Gastrocnemius medialis (tissue), 4 donors: ENCODE measurements at regions not wholly inside any gene's neighbourhood (a gene's known extent, or its start where the extent isn't known, plus 50 kb on each side); places are given as distances from the start of the nearest gene placed in this dataset.

Experiments
- ATAC-seq, 2 donors: fragments of 150-250 bp; one replicate each; pipeline ENCODE4 v1.9.1; 2016
- DNase-seq, 2 donors: peaks; one replicate each; pipeline ENCODE4 v3.0.0-alpha.2; 2019
- H3K27ac ChIP-seq, 4 donors: fragments of 200-600 bp; sonication (generic); 1 replicate in 1 of 4; 2 replicates in 3 of 4; pipeline ENCODE4 v1.5.1; 2016 to 2018; ENCODE audit warnings: mild to moderate bottlenecking in 2 of 4, moderate library complexity in 1 of 4
- H3K27me3 ChIP-seq, 3 donors: fragments of 200-600 bp; sonication (generic) in 2 of 3; 1 replicate in 1 of 3; 2 replicates in 2 of 3; pipeline versions ENCODE4 v1.5.1 to v1.6.0; 2016 to 2019; ENCODE audit warnings: mild to moderate bottlenecking in 1 of 3, moderate library complexity in 1 of 3
- H3K36me3 ChIP-seq, 2 donors: fragments of 200-600 bp; sonication (generic) in 1 of 2; one replicate each; pipeline ENCODE4 v1.5.1; 2017 to 2018
- H3K4me1 ChIP-seq, 2 donors: fragments of 200-600 bp; sonication (generic) in 1 of 2; one replicate each; pipeline ENCODE4 v1.5.1; 2016 to 2017; ENCODE audit warnings: mild to moderate bottlenecking in 2 of 2
- H3K4me3 ChIP-seq, 4 donors: fragments of 200-600 bp; sonication (generic) in 3 of 4; 1 replicate in 1 of 4; 2 replicates in 3 of 4; pipeline ENCODE4 v1.5.1; 2016 to 2019; ENCODE audit warnings: mild to moderate bottlenecking in 2 of 4
- H3K9me3 ChIP-seq, 3 donors: fragments of 200-600 bp; sonication (generic) in 2 of 3; 1 replicate in 1 of 3; 2 replicates in 2 of 3; pipeline ENCODE4 v1.5.1; 2016 to 2019
- POLR2A ChIP-seq, 2 donors: fragments of 450-650 bp; IDR thresholded peaks; one replicate each; pipeline ENCODE4 v1.6.1; 2017; ENCODE audit warnings: antibody characterized with exemption in 2 of 2, mild to moderate bottlenecking in 2 of 2, moderate library complexity in 2 of 2
- in situ Hi-C, 4 donors: fragments of 200-750 bp; cut with MboI; loops; one replicate each; pipeline versions ENCODE4 v1.15.0 to v1.8.0; 2017; ENCODE audit warnings: low sequenced_read_pairs in 4 of 4
- intact Hi-C: fragments of 100-400 bp; cut with DNase I; formaldehyde crosslinking; loops from one replicate; pipeline ENCODE4 v1.15.1; 2023; ENCODE audit warnings: low total_unique reads
- TF ChIP-seq, protein P1 (sequence below), 5 experiments: fragments of 450-650 bp in 3 of 5; fragments of 200-600 bp in 2 of 5; sonication (generic) in 2 of 5; IDR thresholded peaks in 4 of 5; conservative IDR thresholded peaks in 1 of 5; 1 replicate in 4 of 5; 2 replicates in 1 of 5; pipeline ENCODE4 v1.5.1; 2016 to 2019; ENCODE audit warnings: antibody characterized with exemption in 5 of 5, mild to moderate bottlenecking in 3 of 5, moderate library complexity in 3 of 5

DNA sequence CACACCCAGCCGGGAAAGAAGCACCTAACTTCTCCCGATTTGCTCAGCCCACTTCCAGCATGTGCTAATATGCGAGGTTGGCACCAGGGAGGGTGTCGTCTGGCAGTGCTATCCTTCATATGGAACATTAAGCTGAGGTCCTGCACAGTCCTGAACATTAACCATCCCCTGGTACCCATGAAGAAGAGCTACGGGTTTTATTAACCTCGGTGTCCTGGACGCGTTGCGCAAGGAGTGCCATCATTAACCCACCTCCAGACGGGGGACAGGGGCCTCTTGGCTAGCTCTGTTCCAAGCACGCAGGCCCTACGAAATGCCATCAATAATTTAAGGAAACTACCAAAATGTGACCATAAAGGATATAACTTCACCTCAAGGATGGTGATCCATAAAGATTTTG lies 193.5 kb downstream of the MAF start:
- Histone ChIP-seq H3K36me3 (no peaks in the 10 kb centered on the region), H3K27me3 (no peaks in the 10 kb centered on the region), H3K4me1 (no peaks in the 10 kb centered on the region), H3K27ac (no peak overlapping the region), H3K9me3 (no peaks in the 10 kb centered on the region), H3K4me3 (no peak overlapping the region)
- TF ChIP-seq POLR2A (IDR thresholded peaks at IDR 0.05): no peak
- TF ChIP-seq, protein P1, sequence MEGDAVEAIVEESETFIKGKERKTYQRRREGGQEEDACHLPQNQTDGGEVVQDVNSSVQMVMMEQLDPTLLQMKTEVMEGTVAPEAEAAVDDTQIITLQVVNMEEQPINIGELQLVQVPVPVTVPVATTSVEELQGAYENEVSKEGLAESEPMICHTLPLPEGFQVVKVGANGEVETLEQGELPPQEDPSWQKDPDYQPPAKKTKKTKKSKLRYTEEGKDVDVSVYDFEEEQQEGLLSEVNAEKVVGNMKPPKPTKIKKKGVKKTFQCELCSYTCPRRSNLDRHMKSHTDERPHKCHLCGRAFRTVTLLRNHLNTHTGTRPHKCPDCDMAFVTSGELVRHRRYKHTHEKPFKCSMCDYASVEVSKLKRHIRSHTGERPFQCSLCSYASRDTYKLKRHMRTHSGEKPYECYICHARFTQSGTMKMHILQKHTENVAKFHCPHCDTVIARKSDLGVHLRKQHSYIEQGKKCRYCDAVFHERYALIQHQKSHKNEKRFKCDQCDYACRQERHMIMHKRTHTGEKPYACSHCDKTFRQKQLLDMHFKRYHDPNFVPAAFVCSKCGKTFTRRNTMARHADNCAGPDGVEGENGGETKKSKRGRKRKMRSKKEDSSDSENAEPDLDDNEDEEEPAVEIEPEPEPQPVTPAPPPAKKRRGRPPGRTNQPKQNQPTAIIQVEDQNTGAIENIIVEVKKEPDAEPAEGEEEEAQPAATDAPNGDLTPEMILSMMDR (IDR thresholded peaks at IDR 0.05 in 4 of 5, conservative IDR thresholded peaks at IDR 0.05 in 1 of 5): no peak
- ATAC-seq: no peak
- intact Hi-C loops (no loop called here), in situ Hi-C loops (no loop called here)
- no peak for DNase-seq

DNA sequence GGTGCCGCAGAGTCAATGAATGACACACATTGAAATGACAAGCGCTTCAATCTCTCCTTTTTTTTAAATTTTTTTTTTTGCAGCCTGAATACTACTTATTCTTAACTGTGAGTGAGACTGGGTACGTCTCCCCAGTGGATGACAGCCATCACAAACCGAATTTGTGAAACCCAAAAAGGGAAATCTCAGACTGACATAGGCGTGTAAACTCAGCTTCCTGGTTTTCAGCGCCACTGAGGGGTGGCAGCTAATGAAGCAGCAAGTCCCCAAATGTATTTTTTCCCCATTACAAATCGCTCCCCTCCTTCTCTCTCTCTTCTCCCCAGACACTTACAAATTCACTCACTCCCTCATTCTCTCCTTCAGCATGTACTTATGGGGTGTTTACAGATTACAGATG lies 196.0 kb downstream of the MAF start:
- ATAC-seq: no peak
- in situ Hi-C loops: no loop called here

DNA sequence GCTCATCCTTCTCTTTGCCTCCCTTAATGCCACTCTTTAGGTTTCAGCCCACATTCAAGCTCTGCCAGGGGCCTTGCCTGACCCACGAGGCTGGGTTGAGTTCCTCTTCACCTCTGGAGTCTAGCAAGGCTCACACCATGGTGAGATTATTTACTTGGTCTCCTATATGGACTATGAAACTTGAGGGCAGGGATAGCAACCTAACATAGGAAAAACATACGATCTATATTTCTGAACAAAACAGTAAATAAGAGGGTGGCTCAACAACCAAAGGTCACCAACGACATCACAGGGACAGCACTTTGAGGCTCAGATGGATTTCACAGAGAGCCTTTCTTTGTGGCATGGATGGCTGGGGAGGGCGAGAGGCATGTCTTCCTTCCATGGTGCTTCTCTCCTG lies 197.0 kb downstream of the MAF start:
- TF ChIP-seq, protein P1 (IDR thresholded peaks at IDR 0.05 in 4 of 5, conservative IDR thresholded peaks at IDR 0.05 in 1 of 5): no peak
- no peak for TF ChIP-seq POLR2A (IDR thresholded peaks at IDR 0.05)
- Histone ChIP-seq H3K9me3 (no peaks in the 10 kb centered on the region), H3K27ac (no peak overlapping the region), H3K4me3 (no peak overlapping the region), H3K36me3 (no peaks in the 10 kb centered on the region), H3K27me3 (no peaks in the 10 kb centered on the region), H3K4me1 (no peaks in the 10 kb centered on the region)
- in situ Hi-C loops: no loop called here
- ATAC-seq (no peak), DNase-seq (no peak)
- intact Hi-C loops: no loop called here

More for the DNA sequence above, 196.0 kb downstream of the MAF start:
- Histone ChIP-seq H3K27me3 (no peaks in the 10 kb centered on the region), H3K36me3 (no peaks in the 10 kb centered on the region), H3K9me3 (no peaks in the 10 kb centered on the region), H3K4me3 (no peak overlapping the region), H3K4me1 (no peaks in the 10 kb centered on the region), H3K27ac (no peak overlapping the region)
- no peak for TF ChIP-seq POLR2A (IDR thresholded peaks at IDR 0.05)
- TF ChIP-seq, protein P1 (IDR thresholded peaks at IDR 0.05 in 4 of 5, conservative IDR thresholded peaks at IDR 0.05 in 1 of 5): no peak
- intact Hi-C loops: no loop called here
- DNase-seq: no peak

DNA sequence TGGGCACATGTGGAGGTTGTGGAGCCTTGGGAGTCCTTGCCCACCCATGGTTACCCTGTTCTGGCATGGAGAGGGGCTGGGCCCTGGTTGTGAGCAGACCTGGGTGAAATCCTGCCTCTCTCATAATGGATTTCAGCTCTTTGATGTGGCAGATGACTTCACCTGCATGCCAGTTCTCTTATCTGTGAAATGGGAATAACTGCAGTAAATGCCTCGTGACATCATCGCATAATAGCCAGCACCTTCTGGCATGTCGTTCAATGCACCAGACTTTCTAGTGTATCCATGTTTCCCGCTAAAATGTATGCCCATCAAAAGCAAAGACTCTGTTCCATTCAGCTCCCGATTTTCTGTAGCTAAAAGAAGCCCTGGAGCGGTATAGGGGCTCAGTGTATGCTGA lies 197.6 kb downstream of the MAF start:
- no peaks in the 10 kb centered on the region for H3K9me3 ChIP-seq
- H3K4me1 ChIP-seq: no peaks in the 10 kb centered on the region
- in situ Hi-C loops (no loop called here), intact Hi-C loops (no loop called here)
- no peak overlapping the region for H3K4me3 ChIP-seq
- TF ChIP-seq, protein P1 (IDR thresholded peaks at IDR 0.05 in 4 of 5, conservative IDR thresholded peaks at IDR 0.05 in 1 of 5): no peak
- no peak for TF ChIP-seq POLR2A (IDR thresholded peaks at IDR 0.05)
- no peak overlapping the region for H3K27ac ChIP-seq
- ATAC-seq (no peak), DNase-seq (no peak)
- no peaks in the 10 kb centered on the region for H3K36me3 ChIP-seq
- no peaks in the 10 kb centered on the region for H3K27me3 ChIP-seq

DNA sequence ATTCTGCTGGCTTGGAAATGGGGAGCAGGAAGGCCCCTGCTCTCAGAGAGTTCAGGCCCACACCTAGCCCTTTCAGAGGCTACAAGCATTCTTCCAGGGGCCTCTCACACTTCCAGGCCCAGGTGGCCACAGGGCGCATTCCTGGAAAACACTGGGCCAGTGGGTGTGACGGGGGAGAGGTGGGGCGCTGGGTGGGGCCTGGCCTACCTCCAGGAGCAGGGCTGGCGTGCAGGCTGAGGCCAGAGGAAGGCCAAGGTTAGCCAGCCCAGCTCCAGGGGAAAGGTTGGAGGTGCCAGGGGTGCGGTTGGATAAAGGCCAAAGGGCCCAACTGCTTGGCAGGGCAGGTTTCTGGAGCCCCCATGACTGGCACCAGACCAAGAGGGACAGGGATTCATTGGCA lies 198.2 kb downstream of the MAF start:
- no peak for ATAC-seq

More for the DNA sequence above, 198.2 kb downstream of the MAF start:
- Histone ChIP-seq H3K4me1 (no peaks in the 10 kb centered on the region), H3K4me3 (no peak overlapping the region), H3K36me3 (no peaks in the 10 kb centered on the region), H3K9me3 (no peaks in the 10 kb centered on the region), H3K27ac (no peak overlapping the region), H3K27me3 (no peaks in the 10 kb centered on the region)
- in situ Hi-C loops: no loop called here
- TF ChIP-seq POLR2A (IDR thresholded peaks at IDR 0.05): no peak
- TF ChIP-seq, protein P1 (IDR thresholded peaks at IDR 0.05 in 4 of 5, conservative IDR thresholded peaks at IDR 0.05 in 1 of 5): no peak
- no peak for DNase-seq
- intact Hi-C loops: no loop called here
